ENCODE measurements at regions not wholly inside any gene's neighbourhood (a gene's known extent, or its start where the extent isn't known, plus 50 kb on each side); places are given as distances from the start of the nearest gene placed in this dataset.
A peak's percentile ranks its signal among the peaks of the same experiment; 100 is the strongest.
"Not testable (repeated sequence)": the region's sequence is repeated elsewhere in the genome, so short reads cannot be mapped to it uniquely, and the experiment has no call there.

- DNase-seq = no peak
Observed at GRCh38 chr7:112981966-112982365, 104.7 kb downstream of the GPR85 start.

- not testable (repeated sequence) for DNase-seq
Observed at GRCh38 chr7:112979055-112979454, 107.6 kb downstream of the GPR85 start.

- DNase-seq = not testable (repeated sequence)
Observed at GRCh38 chr7:112977244-112977955, 109.2 kb downstream of the GPR85 start.

GRCh38 chr7:112970771-112971170 lies 115.9 kb downstream of the GPR85 start:
- no peak for DNase-seq

GRCh38 chr7:112969946-112970345 lies 116.7 kb downstream of the GPR85 start:
- no peak for DNase-seq

GRCh38 chr7:112965506-112965905 lies 121.1 kb downstream of the GPR85 start:
- no peak for DNase-seq

GRCh38 chr7:112963634-112964033 lies 123.0 kb downstream of the GPR85 start:
- DNase-seq = no peak

- DNase-seq = no peak
Observed at GRCh38 chr7:112962815-112963214, 123.8 kb downstream of the GPR85 start.

GRCh38 chr7:112959276-112959675 lies 127.4 kb downstream of the GPR85 start:
- DNase-seq = no peak

GRCh38 chr7:112958775-112959174 lies 127.9 kb downstream of the GPR85 start:
- DNase-seq = no peak

GRCh38 chr7:112957901-112958300 lies 128.7 kb downstream of the GPR85 start:
- no peak for DNase-seq

GRCh38 chr7:112953031-112953430 lies 133.6 kb downstream of the GPR85 start:
- not testable (repeated sequence) for DNase-seq

GRCh38 chr7:112951070-112951469 lies 135.6 kb downstream of the GPR85 start:
- no peak for DNase-seq

- DNase-seq = not testable (repeated sequence)
Observed at GRCh38 chr7:112949682-112950081, 136.9 kb downstream of the GPR85 start.

GRCh38 chr7:112946350-112946749 lies 140.3 kb downstream of the GPR85 start:
- DNase-seq = no peak

- DNase-seq = no peak
Observed at GRCh38 chr7:112945046-112945445, 141.6 kb downstream of the GPR85 start.

GRCh38 chr7:112942981-112943380 lies 143.6 kb downstream of the GPR85 start:
- DNase-seq = no peak

- DNase-seq = not testable (repeated sequence)
Observed at GRCh38 chr7:112942125-112942524, 144.5 kb downstream of the GPR85 start.

GRCh38 chr7:112940314-112940732 lies 146.3 kb downstream of the GPR85 start:
- no peak for DNase-seq

GRCh38 chr7:112939574-112940313 lies 146.9 kb downstream of the GPR85 start:
- DNase-seq = peak; percentile 99

GRCh38 chr7:112938863-112939573 lies 147.6 kb downstream of the GPR85 start:
- peak; percentile 55 for DNase-seq

- no peak for DNase-seq
Observed at GRCh38 chr7:112937651-112938415, 147.6 kb upstream of the TMEM168 start.

GRCh38 chr7:112933598-112933997 lies 143.4 kb upstream of the TMEM168 start:
- no peak for DNase-seq

Data from DMS79 (cell line).